ENCODE measurements at regions not wholly inside any gene's neighbourhood (a gene's known extent, or its start where the extent isn't known, plus 50 kb on each side); places are given as distances from the start of the nearest gene placed in this dataset.

DNA sequence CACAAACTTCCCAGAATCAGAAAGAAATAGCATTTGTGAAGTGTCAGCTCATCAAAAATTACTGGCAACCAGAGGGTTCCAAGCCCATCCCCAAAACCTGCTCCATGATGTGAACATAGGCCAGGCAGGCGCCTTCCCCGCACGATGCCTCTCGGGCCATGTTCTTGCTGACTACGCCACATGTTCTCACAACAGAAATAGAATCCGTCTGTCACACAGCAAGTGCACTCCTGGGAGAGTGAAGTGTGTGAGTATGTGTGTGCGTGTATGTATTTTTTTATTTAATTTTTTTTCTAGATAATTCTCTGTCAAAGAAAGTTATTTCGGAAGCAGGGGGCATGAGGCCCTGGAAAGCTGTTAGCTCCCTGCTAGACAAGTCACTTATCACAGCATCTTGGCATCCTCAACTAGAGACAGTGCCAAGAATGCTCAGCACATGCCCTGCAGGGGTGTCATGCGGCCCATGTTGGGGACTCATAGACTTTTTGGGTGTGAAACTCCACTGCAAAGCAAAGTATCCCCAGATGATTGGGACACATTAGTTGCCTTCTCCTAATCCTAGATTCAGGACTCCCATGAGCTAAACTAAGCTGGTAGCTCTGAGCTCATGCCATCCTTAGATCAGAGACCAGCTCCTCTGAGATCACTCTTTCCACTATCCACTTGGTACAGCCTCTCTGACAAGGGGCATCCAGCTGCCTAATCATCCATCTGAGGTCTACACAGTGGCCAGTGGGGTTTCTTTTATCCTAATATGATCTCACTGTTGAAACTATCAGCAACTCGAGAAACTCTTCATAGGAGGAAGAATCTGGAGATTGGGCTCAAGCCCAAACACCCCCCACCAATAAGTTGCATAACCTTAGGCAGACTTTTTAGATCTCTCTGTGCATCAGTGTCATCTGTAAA lies 53.2 kb upstream of the CYRIA start:
- Histone ChIP-seq H3K4me1 (ENCODE audit: control insufficient read depth, insufficient read depth, low read length) (no peaks in the 10 kb centered on the region), H3K9ac (ENCODE audit: low read depth, low read length) (no peak overlapping the region), H3K27me3 (ENCODE audit: control insufficient read depth, insufficient read depth, low read length) (no peaks in the 10 kb centered on the region), H3K36me3 (ENCODE audit: control insufficient read depth, insufficient read depth, low read length) (no peaks in the 10 kb centered on the region), H3K27ac (ENCODE audit: low read depth, low read length) (no peak overlapping the region), H3K4me3 (ENCODE audit: low read depth, low read length) (no peak overlapping the region), H3K9me3 (ENCODE audit: control insufficient read depth, insufficient read depth, low read length) (no peaks in the 10 kb centered on the region)

DNA sequence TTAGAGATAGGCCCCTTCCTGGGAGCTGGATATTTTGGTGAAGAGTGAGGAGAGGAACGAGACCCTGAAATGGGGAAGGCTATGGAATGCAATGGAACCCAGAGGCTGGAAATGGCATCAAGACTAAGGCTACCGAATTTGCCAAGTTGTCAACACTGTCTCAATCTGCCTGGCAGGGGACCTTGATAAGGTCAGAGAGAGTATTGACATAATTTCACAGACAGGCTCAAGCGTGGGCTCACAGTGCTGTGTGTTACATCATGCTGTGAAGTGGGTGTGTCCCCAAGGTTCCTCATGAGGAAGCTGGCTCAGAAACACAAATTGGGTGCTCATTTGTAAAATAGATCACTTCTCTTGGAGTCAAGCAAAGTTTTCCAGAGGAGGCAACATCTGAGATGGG lies 51.8 kb upstream of the CYRIA start:
- Histone ChIP-seq H3K9ac (ENCODE audit: low read depth, low read length) (no peak overlapping the region), H3K9me3 (ENCODE audit: control insufficient read depth, insufficient read depth, low read length) (no peaks in the 10 kb centered on the region), H3K4me1 (ENCODE audit: control insufficient read depth, insufficient read depth, low read length) (no peaks in the 10 kb centered on the region), H3K27ac (ENCODE audit: low read depth, low read length) (no peak overlapping the region), H3K36me3 (ENCODE audit: control insufficient read depth, insufficient read depth, low read length) (no peaks in the 10 kb centered on the region), H3K4me3 (ENCODE audit: low read depth, low read length) (no peak overlapping the region), H3K27me3 (ENCODE audit: control insufficient read depth, insufficient read depth, low read length) (no peaks in the 10 kb centered on the region)

DNA sequence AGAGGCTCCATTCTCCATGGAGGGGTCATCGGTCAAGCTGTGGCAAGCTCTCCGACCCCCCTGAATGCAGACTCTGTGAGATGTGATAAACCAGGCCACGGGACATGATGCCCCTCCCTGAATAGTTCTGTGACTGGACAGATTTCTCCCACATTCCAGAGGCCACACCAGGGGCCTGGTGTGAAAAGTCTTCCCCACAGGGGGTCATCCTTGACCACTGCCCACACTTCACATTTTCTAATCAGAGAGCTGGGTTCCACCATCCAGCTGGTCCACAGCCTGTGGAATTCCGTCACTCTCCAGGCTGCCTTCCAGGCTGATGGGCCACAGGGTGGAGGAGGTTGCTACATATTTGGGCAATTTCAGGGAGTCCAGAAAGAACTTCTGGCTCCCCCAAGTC lies 51.3 kb upstream of the CYRIA start:
- no peaks in the 10 kb centered on the region for H3K9me3 ChIP-seq (ENCODE audit: control insufficient read depth, insufficient read depth, low read length)
- H3K27ac ChIP-seq (ENCODE audit: low read depth, low read length): no peak overlapping the region
- no peak overlapping the region for H3K4me3 ChIP-seq (ENCODE audit: low read depth, low read length)
- no peaks in the 10 kb centered on the region for H3K4me1 ChIP-seq (ENCODE audit: control insufficient read depth, insufficient read depth, low read length)
- no peak overlapping the region for H3K9ac ChIP-seq (ENCODE audit: low read depth, low read length)
- H3K36me3 ChIP-seq (ENCODE audit: control insufficient read depth, insufficient read depth, low read length): no peaks in the 10 kb centered on the region
- H3K27me3 ChIP-seq (ENCODE audit: control insufficient read depth, insufficient read depth, low read length): no peaks in the 10 kb centered on the region

DNA sequence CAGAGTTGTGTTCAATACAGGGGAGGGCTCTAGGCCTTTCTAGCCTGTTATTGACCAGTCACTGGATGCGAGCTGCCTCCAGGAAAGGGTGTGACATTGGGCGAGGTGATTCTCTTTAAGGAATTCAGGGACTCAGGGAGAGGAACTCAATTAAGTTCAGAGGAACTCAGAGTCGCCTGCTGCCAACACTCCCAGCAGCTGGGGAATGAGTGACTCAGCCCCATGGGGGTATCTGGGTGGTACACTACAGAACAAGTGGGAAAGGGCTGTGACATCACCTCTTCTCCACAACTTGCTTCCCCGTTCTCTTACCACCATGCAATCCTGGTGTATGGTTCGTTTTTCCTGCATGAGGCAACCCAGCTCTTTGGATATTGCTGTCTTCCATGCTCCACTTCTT lies 50.4 kb upstream of the CYRIA start:
- no peaks in the 10 kb centered on the region for H3K27me3 ChIP-seq (ENCODE audit: control insufficient read depth, insufficient read depth, low read length)
- no peak overlapping the region for H3K4me3 ChIP-seq (ENCODE audit: low read depth, low read length)
- no peak overlapping the region for H3K27ac ChIP-seq (ENCODE audit: low read depth, low read length)
- H3K9me3 ChIP-seq (ENCODE audit: control insufficient read depth, insufficient read depth, low read length): no peaks in the 10 kb centered on the region
- no peaks in the 10 kb centered on the region for H3K4me1 ChIP-seq (ENCODE audit: control insufficient read depth, insufficient read depth, low read length)
- H3K36me3 ChIP-seq (ENCODE audit: control insufficient read depth, insufficient read depth, low read length): no peaks in the 10 kb centered on the region
- no peak overlapping the region for H3K9ac ChIP-seq (ENCODE audit: low read depth, low read length)

All from HUES48 (cell line).